GM12892 (cell line): ENCODE measurements at regions not wholly inside any gene's neighbourhood (a gene's known extent, or its start where the extent isn't known, plus 50 kb on each side); places are given as distances from the start of the nearest gene placed in this dataset.

ENCODE experiments used
- POLR2A ChIP-seq: IDR thresholded peaks from 2 replicates; pipeline ENCODE4 v1.6.1; 2011; ENCODE audit warnings: low read depth, low read length, control low read depth
- POLR2AphosphoS5 ChIP-seq: IDR thresholded peaks from 2 replicates; pipeline ENCODE4 v1.6.1; 2011; ENCODE audit warnings: low read depth, low read length, control low read depth

GRCh38 chr2:64784168-64785061, 130.7 kb upstream of the SERTAD2 start:
- no peak for TF ChIP-seq POLR2A
- no peak for TF ChIP-seq POLR2AphosphoS5
